Stimulated activated CD4-positive, alpha-beta T cell treated with anti-CD3 and anti-CD28 coated beads, Interleukin-2, amount 100 ng/mL, for 4 hours (primary cell): ENCODE measurements at regions not wholly inside any gene's neighbourhood (a gene's known extent, or its start where the extent isn't known, plus 50 kb on each side); places are given as distances from the start of the nearest gene placed in this dataset.
"Not testable (repeated sequence)": the region's sequence is repeated elsewhere in the genome, so short reads cannot be mapped to it uniquely, and the experiment has no call there.

Source experiments
- DNase-seq: peaks from one replicate; pipeline ENCODE4 v3.0.0-alpha.2; 2020; ENCODE audit warnings: low read depth

DNA sequence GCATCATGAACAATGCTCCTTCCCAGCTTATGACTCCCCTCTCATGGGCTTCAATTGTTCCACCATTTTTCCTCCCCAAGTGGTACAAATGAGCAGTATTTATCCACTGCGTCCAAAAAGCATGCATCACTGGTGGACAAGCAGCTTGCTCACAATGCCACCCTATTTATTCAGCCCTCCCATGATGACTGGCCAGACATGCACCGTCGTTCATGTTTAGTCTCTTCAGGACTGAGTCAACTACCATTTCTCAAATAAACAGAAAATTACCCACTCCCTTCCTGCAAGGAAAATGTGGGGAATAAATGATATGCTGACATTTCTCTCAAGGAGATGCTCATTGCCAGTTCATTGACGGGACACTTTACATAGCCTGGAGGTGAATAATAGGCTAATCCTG lies 300.4 kb downstream of the C6orf118 start:
- no peak for DNase-seq

DNA sequence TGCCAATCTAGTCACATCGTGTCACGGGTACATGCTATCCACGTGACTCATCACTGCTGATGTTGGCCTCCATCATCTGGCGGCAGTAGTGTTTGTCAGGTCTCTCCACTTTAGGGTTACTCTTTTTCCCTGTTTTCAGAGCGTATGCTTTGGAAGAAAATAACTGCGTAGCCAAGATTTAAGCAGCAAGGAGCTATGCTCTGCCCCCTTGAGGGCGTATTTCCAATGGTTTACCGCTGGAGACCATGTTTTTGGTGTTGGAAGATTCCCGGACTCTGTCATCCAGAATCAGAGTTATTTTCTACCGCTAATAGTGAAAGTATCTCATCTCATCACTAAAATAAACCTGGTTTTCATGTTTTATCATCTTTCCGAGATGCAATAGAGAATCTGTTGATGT lies 306.5 kb downstream of the C6orf118 start:
- DNase-seq = no peak

DNA sequence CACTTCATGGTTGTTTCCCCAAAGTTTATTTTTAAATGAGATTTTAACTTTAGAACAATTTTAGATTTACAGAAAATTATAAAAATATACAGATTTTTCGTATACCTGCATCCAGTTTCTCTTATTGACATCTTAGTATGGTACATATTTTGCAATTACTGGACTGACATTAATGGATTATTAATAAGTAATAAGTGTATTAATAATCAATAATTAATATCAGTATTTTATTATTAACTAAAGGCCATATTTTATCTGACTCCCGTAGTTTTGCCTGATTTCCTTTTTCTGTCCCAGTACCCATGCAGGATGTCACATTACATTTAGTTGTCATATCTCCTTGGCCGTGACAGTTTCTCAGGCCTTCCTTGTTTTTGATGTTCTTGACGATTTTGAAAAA lies 307.0 kb downstream of the C6orf118 start:
- DNase-seq = no peak

DNA sequence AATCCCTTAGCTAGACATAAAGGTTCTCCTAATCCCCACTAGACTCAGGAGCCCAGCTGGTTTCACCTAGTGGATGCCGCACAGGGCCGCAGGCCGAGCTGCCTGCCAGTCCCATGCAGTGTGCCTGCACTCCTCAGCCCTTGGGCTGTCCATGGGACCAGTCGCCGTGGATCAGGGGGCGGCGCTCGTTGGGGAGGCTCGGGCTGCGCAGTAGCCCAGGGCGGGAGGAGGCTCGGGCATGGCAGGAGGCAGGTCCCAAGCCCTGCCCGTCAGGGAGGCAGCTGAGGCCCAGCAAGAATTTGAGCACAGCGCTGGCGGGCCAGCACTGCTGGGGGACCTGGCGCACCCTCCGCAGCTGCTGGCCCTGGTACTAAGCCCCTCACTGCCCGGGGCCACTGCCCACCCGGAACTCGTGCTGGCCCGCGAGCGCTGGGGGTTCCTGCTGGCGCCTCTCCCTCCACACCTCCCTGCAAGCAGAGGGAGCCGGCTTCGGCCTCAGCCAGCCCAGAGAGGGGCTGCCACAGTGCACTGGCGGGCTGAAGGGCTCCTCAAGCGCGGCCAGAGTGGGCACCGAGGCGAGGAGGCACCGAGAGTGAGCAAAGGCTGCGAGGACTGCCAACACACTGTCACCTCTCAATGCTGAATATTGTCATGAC lies 307.8 kb downstream of the C6orf118 start:
- no peak for DNase-seq

DNA sequence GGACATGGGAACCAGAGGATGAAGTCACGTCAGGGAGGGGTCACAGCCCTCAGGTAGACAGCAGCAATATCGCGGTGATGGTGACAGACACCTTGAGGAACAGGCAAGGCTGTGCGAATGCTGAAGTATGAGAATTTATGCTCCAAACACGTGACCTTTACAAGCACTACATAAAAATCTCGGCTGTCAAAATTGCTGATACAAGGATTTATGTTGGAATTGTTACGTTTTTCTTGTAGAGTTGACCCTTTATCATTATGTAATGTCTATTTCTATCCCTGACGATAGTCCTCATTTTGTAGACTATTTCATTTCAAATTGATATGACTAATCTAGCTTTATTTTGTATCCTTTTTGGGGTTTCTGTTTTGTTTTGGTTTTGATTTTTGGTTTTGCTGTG lies 311.1 kb downstream of the C6orf118 start:
- no peak for DNase-seq

DNA sequence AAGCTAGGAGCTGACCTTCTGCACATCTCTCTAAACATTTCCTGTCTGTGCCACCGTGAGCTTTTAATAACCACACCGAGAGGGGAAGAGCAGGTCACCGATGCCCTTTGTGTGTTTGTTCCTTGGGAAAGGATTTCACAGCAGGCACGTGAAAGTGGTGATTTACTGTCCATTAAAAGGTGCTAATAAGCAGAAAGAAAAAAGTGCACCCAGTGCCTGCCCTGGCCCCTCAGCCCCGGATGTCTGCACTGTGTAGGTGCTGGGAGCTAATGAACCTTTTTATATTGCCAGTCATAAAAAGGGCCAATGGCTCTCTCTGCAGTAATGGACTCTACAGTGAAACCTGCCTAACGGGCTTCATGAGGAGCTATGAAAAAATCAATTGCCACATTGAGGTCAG lies 312.6 kb downstream of the C6orf118 start:
- no peak for DNase-seq

DNA sequence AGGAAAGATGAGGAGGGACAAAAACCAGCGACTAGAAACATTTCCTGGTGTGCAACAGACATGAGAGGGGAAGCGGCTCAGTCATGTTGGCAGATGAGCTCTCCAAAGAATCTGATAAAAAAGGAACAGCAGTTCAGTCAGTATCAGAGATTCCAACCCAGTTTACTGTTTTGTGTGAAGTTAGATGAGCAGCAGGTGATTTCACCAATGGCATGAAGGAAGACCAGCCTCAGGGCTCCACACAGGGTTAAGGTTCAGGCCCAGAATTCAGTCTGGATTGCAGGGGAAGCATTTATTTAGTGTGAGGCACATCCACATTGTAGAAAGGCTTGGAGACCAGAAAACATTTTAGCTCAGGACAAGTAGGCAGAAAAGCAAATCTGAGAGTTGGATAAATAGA lies 317.8 kb downstream of the C6orf118 start:
- DNase-seq = no peak

DNA sequence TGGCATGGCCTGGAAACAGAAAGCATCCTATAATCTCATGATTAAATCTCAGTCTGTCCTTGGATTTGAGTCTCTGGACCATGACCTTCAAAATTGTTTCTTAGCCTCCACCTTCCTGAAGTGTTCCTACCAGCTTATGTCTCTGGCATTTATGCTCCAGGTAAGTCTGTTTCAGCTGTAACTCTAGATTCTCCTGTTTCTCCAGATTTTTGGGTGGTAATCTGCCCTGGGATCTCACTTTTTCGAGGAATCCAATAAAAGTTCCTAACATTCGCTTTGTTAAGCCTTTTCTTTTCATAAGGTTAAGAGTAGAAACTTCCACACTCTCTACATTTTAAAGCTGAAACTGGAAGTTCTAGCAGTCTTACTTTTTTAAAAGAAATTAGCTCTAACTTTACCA lies 318.5 kb downstream of the C6orf118 start:
- DNase-seq = no peak

DNA sequence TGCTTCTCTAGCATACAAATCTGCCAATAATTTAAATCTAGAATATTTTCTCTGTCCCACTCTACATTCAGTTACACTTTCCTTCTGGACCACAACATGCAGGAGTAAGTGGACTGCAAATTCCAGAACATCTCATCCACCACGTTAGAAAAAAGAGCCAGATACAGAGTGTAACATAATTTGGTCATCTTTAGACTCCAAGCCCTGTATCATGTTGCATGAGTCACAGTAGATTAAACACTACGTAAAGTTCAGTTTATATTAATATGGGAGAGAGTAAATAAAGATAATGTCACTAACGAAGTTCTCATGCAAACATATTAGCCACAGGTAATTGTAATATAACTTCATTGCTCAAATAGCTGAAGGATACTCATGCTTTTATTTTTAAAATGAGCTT lies 327.0 kb downstream of the C6orf118 start:
- DNase-seq = no peak

DNA sequence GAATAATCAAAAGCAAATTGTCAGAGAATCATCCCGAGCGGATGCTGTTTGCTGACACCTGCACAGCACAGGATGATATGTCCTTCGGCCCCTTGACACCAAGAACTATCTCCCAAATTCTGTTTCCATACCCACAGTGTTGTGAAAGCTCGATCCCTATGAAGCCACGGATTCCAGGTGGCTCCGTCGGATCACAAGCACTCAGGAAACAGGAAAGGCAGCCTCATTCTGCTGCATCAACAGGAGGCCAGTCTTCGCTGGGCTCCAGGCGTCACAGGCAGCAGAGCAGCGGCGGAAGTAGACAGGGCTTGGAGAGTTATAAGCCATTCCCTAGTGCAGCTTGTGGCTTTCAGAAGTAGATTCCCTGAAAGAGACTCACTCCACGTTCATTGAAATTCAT lies 342.3 kb downstream of the C6orf118 start:
- DNase-seq = no peak

DNA sequence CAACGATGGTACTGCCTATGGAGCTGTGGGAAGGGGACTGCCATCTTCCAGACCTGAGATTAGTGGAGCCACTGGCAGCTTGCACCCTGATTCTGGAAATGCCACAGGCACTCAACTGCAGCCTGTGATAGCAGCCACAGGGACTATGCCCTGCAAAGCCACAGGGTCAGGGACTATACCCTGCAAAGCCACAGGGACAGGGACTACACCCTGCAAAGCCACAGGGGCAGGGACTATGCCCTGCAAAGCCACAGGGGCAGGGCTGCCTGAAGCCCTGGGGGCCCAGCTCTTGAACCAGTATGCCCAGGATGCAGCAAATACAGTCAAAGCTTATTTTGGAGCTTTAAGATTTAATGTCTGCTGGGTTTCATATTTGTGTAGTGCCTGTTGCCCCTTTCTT lies 346.6 kb downstream of the C6orf118 start:
- no peak for DNase-seq

DNA sequence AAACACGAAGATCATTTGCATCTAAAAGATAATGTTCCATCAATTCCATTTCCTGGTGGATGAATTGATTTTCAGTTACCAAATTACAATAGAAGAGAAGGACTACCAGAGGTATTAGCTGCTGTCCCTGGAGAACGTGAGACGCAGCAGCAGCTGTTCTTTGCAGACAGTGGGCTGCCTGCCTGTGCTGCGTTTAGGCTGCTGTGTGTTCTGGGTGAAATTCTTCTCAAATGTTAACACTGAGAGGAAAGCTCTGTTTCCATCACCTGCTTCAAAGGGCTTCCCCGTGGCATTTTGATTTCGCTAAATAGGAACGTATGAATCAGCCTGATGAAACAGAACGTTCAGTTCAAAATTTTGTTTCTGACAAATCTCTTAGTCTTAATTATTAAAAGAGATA lies 362.2 kb downstream of the C6orf118 start:
- DNase-seq = no peak

DNA sequence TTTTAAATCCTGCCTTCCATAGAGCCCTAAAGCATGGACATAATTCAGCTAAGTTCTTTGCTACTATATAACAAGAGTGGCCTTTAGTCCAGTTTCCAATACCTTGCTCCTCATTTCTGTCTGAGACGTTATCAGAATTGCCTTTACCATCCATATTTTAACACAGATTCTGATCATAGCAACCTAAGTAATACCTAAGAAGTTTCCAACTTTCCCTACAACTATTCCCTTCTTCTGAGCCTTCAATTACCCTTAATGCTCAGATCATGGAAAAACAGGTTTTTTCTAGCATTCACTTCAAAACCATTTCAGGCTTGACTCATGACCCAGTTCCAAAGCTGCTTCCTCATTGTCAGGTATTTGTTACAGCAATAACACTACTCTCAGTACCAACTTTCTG lies 367.1 kb downstream of the C6orf118 start:
- DNase-seq = no peak

DNA sequence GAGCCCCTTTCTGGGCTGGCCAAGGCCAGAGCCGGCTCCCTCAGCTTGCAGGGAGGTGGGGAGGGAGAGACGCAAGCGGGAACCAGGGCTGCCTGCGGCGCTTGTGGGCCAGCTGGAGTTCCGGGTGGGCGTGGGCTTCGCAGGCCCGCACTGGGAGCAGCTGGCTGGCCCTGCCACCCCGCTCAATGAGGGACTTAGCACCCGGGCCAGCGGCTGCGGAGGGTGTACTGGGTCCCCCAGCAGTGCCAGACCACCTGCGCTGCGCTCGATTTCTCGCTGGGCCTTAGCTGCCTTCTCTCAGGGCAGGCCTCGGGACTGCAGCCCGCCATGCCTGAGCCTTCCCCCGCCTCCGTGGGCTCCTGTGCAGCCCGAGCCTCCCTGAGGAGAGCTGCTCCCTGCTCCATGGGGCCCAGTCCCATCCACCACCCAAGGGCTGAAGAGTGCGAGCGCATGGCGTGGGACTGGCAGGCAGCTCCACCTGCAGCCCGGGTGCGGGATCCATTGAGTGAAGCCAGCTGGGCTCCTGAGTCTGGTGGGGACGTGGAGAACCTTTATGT lies 376.1 kb downstream of the C6orf118 start:
- not testable (repeated sequence) for DNase-seq

DNA sequence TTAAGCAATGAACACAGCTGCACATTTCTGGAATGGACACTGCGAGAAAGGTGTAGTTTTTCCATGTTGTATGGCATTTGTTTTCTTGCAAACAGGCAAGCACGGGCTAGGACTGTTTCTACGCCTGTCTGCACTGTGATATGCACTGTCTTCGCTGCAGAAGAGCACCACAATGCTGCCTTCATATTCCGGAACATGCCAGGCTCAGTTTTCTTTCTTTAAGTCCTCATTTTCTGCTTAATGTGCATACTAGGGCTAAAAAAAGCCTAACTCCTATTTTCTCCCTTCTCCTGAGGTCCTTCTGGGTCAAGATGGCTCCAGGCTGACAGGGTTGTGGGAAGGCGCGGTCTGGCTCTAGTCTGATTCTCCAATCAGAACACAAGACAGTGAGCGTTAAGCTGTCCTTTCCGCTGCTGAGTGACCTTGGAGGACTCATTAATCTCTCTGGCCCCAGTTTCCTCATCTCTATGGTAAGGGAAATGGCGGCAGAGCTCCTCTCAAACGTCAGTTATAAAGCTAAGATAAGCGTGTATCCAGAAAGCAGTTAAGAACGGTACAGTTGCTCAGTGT lies 379.9 kb downstream of the C6orf118 start:
- no peak for DNase-seq

DNA sequence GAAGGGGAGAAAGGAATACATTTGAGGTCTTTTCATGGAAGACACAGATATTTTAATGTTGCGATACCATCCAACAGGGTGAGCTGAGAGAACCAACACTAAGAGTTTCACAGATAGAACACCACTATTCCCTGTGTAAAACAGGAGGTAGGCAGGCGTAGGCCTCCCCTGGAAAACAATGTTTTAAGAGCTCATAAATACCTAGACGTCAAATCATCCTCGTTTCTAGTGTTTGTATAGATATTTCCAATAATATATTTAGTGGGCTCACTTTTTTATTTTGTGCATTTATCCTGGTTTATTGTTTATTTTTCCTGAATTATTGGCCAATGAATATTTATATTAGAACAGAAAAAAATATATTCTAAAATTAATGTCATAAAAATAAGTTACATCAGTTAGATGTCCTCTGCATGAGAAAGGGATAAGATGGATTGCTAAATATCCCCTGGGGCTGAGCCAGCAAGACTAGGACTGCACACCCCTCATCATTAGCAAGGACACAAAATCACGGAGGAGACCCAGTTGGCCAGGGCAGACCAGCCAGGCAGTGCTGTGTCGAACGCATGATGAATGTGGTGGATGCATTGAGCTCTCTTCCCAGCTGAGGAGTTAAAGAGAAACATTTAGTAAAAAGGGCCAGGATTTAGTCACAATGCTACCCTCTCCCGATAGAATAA lies 380.5 kb downstream of the C6orf118 start:
- DNase-seq = no peak

DNA sequence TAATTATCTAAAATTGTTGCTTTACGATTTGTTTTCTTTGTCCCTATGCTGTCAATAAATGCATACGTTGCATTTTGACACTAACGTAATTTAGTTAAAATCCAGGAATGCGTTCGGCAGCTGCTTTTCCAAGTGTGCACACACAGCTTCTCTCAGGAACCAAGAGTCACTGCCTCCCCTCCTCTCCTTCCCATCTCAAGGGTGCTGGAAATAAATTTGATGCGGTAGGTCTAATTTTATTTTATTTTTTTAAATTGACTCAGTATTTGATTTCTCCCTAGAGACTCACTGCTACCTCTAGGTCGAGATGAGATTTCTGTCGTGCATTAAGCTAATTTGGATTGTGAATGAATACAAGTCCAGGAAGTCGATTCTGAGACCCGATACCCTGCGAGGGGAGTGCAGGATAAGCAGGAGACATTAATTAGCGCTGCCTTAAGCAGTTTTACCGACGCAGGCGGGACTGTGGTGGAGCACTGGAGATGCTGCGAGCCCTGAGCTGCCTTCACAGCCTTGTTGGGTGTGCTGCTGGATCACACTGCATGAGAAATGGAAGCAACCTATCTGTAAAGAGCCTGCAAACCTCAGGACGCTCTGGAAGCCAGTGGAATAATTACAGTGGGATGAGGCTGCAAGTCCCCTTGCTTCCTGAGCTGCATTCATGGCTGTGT lies 381.2 kb downstream of the C6orf118 start:
- DNase-seq = no peak

DNA sequence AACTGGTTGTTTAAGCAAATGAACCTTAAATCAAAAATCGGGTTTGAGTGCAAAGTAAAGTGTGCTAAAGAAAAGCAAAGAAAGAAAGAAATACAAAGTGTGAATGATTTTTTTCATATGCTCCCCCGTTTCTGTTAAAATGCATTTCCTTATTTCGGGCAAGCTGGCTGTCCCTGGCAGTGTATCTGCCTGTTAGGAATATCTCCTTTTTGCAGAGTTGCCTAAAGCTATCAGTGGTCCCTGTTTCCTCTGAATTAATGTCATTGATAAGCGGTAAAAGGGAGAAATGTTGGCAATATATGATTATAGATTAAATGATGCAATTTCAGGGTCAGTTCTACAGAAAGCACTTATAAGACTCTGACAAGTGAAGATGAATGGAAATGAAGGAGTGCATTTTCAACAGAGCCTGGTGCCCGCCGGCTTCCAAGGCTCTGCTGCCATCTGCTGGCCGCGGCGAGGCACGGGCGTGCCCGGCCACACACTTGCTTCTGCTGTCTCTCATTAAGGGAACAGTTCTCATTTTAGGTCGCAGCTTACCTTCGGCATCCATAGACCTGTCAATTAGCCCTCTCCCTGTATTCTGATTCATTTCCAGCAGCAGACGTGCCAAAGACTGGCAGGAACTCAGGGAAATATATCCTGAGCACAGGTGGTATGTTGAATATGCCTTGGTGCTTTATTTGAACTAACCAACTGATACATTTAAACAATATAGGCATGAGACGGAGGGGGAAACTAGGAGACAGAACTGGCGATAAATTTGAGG lies 381.9 kb downstream of the C6orf118 start:
- peak; percentile 4 for DNase-seq

DNA sequence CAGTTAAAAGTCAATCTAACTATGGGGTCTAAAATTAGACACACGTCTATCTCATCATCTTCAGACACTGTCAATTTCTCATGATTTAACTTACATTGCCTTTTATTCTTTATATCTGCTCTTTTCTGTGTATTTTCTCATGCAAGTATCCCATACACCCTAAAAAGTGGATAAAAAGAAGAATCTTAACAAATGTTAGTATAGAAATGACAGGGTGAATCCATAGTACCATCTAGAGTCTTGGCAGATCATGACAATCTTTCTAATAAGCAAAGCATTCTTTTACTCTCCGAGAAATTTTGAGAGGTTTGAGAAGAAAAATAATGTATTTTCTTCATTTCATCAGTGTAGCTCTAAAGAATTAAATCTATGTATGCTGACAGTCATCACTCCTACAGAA lies 382.7 kb downstream of the C6orf118 start:
- no peak for DNase-seq

DNA sequence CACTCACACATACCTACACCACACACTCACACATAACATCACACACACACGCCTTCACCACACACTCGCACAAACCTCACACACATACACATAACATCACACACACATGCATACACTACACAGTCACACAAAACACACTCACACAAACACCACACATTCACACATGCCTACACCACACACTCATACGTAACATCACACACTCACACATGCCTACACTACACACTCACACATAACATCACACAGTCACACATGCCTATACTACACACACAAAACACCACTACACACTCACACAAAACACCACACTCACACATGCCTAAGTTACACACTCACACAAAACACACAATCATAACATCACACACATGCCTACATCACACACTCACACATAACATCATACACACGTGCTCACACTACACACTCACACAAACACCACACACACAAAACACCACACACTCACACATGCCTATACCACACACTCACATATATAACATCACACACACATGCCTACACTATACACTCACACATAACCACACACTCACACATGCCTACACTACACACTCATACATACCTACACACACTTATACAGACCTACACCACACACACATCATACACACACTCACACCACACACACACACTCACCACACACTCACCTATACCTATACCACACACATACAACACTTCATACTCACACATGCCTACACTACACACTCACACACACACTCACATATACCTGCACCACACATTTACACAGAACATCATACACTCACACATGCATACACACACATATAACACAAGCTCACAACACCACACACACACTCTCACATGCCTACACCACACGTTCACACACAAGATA lies 383.5 kb downstream of the C6orf118 start:
- no peak for DNase-seq

DNA sequence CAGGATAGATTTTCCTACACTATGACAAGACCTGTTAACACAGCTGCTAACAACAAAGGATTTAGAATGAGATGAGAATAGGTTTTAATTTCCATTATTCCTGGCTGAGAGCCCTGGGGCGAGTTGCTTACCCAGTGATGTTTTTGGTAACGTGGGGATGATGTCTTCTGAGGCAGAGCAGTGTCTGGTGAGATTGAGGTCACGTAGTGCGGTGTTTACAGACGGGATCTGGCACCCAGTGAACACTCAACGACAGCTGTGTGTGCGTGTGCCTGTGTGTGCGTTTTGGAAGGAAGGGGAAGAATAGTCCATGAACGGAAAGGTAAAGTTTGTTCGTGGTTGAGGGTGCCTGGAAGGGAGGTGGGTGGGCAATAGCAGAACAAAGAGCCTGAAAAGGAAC lies 384.7 kb downstream of the C6orf118 start:
- DNase-seq = no peak
